Epithelial cell of prostate (primary cell): ENCODE measurements at regions not wholly inside any gene's neighbourhood (a gene's known extent, or its start where the extent isn't known, plus 50 kb on each side); places are given as distances from the start of the nearest gene placed in this dataset.

Experiments
- DNase-seq: peaks from one replicate; pipeline ENCODE4 v3.0.0-alpha.2; 2011; ENCODE audit warnings: low read depth, low spot score
- H3K27ac ChIP-seq: fragments of 450-650 bp; 2 replicates; pipeline ENCODE4 v1.5.1; 2017; ENCODE audit warnings: mild to moderate bottlenecking

DNA sequence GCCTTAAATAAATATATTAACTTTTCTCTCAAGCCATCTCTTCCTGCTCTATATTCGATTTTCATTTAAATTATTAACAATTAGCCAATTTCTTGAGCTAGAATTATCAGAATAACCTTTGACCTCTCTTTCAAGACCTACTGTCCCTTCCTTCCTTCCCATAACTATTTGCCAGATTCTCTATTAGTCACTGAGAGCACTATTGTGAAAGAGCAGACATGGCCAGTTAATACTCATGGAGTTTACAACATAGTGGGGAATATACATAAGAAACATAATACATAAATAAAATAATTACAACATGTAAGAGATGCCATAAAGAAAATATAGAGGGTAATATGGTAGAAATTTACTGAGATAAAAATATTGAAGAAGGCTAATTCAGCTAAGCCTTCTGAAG is 72.1 kb upstream of the CHD1 start:
- H3K27ac ChIP-seq: no peak overlapping the region
- DNase-seq: no peak

DNA sequence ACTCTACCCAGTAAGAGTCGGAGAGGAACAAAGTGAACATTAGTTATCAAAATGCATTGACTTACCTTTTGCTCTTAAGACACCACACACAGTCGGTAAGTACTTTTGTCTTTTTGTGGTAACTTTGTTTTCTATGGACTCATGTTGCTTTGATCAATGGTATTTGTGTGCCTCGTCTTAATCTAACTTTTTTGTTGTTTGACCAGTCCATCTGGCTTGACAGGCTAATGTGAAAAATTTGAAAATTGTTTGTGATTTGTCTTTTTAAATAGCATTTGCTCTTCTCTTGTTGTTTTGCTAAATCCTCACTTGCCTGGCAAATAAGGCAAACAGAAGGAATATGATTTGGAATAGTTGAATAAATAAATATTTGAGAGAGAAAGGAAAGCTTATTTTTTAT is 71.4 kb upstream of the CHD1 start:
- no peak for DNase-seq
- H3K27ac ChIP-seq: no peak overlapping the region

DNA sequence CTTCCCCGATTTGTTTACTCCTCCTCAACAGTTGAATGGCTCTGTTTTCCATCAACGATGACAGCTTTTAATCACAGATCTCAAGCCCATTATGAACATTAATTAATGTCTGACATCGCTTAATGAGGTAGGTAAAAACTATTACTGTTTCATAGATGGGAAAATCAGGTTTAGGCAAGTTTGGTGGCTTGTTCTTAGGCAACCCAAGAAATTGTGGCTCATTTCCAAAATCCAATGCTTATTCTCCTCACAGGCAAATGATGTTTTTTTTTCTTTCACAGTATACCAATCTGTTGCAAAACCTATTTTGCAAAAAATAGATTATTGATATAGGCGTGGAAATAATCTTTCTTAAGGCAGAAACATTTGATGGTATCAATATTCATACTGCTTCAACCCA is 70.8 kb upstream of the CHD1 start:
- no peak for DNase-seq
- no peak overlapping the region for H3K27ac ChIP-seq

DNA sequence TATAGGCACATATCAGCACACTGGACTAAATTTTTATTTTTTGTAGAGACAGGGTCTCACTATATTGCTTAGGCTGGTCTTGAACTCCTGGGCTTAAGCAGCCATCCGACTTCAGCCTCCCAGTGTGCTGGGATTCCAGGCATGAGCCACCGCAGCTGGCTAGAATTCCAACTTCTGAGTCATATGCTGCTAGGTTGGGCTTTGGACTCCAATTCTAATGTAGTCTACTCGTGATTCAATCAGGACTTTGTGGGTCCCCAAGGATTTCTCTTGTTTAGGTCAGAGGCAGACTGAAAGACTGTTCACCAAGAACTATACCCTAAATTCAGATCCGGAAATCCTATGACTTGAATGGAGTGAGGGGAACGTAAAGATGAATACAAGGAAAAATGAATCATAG is 68.2 kb upstream of the CHD1 start:
- H3K27ac ChIP-seq: no peak overlapping the region
- no peak for DNase-seq

DNA sequence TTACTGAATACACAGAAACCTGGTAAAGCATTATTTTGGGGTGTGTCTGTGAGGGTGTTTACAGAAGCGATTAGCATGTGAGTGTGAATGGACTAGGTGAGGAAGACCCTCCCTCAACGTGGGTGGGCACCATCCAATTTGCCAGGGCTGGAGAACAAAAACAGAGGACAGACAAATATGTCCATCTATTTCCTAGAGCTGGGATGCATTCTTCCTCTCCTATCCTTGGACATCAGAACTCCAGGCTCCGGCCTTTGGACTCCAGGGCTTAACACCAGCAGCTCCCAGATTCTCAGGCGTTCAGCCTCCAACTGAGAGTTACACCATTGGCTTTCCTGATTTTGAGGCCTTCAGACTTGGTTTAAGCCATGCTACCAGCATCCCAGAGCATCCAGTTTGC is 65.8 kb upstream of the CHD1 start:
- no peak for DNase-seq
- H3K27ac ChIP-seq: no peak overlapping the region

DNA sequence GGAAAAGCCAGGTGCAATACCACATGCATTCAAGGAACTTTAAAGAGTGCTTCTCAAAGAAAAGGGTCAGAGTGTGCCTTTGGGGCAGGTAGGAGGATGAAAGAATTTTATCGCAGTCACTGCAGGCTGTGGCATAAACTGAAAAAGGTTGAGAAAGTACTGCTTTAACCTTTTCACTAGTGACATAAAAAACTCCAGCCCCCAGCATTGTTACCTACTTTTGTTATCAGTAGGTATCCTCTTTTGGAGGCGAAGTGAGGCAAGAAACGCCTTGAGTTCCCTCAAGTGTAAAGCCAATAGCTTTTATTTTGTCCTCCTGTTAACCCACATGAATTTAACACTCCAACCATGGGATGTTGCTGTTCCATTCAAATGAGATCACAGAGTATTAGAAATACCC is 64.7 kb upstream of the CHD1 start:
- H3K27ac ChIP-seq: no peak overlapping the region
- no peak for DNase-seq

DNA sequence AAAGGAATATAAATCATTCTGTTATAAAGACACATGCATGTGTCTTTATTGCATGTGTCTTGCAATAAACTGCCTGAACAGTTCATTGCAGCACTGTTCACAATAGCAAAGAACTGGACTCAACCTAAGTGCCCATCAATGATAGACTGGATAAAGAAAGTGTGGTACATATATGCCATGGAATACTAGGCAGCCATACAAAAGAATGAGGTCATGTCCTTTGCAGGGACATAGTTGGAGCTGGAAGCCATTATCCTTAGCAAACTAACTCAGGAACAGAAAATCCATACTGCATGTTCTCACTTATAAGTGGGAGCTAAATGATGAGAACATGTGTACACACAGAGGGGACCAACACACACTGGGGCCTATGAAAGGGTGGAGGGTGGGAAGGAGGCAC is 63.7 kb upstream of the CHD1 start:
- no peak for DNase-seq
- H3K27ac ChIP-seq: no peak overlapping the region

DNA sequence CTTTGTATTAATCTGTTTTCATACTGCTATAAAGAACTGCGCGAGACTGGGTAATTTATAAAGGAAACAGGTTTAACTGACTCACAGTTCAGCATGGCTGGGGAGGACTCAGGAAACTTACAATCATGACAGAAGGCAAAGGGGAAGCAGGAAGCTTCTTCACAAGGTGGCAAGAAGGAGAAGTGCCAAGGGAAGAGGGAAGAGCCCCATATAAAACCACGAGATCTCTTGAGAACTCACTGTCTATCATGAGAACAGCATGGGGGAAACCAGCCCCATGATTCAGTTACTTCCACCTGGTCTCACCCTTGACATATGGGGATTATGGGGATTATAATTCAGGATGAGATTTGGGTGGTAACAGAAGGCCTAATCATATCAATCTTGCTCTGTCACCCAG is 60.9 kb upstream of the CHD1 start:
- DNase-seq: no peak
- no peak overlapping the region for H3K27ac ChIP-seq

DNA sequence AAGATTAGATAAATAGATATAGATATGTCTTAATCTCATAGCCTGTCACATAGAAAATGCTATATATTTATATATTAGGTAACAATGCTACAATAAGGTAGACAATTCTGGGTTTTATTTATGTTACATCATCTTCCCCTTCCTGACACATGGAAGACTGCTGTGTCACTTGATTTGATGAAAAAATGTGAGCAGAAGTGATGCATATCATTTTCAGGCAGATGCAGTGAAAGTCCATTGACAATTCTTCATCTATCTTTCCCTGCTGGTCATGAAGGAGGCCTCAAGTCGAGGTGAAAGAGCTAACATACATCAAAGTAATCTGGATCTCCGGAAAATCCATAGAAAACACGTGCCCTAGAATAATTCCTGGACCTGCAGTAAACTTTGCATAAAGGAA is 57.8 kb upstream of the CHD1 start:
- DNase-seq: no peak
- no peak overlapping the region for H3K27ac ChIP-seq

DNA sequence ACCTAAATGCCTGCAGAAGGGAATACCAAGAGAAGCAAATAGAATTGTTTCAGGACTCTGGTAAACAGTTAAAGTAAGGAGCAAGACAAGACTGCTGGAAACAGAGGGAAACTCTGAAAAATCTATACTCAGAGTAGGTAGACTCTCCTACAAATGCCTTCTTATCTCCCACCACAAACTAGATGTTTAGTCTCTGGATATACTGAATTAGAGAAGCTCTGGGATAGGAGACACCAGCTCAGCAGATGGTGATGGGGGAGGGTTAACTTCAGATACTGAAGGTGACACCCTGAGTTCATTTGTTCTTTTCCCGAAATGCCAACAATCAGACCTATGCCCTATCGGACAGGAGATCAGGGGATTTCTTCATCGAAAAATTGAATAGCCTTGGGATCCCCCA is 54.1 kb upstream of the CHD1 start:
- no peak overlapping the region for H3K27ac ChIP-seq
- DNase-seq: no peak
